HUES48 (cell line): ENCODE measurements at regions not wholly inside any gene's neighbourhood (a gene's known extent, or its start where the extent isn't known, plus 50 kb on each side); places are given as distances from the start of the nearest gene placed in this dataset.

ENCODE experiments used
- H3K27ac ChIP-seq: one replicate; pipeline ENCODE4 v1.7.0; 2013; ENCODE audit warnings: low read depth, low read length, inconsistent platforms
- H3K27me3 ChIP-seq: 2 replicates; pipeline ENCODE4 v1.6.1; 2013; ENCODE audit warnings: mild to moderate bottlenecking, low read length; ENCODE audit not compliant: control insufficient read depth, insufficient read depth
- H3K36me3 ChIP-seq: 2 replicates; pipeline ENCODE4 v1.6.1; 2013; ENCODE audit warnings: low read length; ENCODE audit not compliant: control insufficient read depth, insufficient read depth
- H3K4me1 ChIP-seq: 2 replicates; pipeline ENCODE4 v1.6.1; 2013; ENCODE audit warnings: mild to moderate bottlenecking, low read length; ENCODE audit not compliant: control insufficient read depth, insufficient read depth
- H3K4me3 ChIP-seq: 2 replicates; pipeline ENCODE4 v1.5.1; 2013; ENCODE audit warnings: mild to moderate bottlenecking, low read depth, low read length
- H3K9ac ChIP-seq: 2 replicates; pipeline ENCODE4 v1.6.1; 2013; ENCODE audit warnings: mild to moderate bottlenecking, low read depth, low read length, moderate library complexity
- H3K9me3 ChIP-seq: 2 replicates; pipeline ENCODE4 v1.6.1; 2013; ENCODE audit warnings: low read length; ENCODE audit not compliant: control insufficient read depth, insufficient read depth

GRCh38 chr13:58085819-58086218, 454.3 kb downstream of the PCDH17 start:
- no peak overlapping the region for H3K9ac ChIP-seq
- peaks cover 16% of the 10 kb centered on the region for H3K4me1 ChIP-seq
- H3K4me3 ChIP-seq, result no peak overlapping the region
- no peaks in the 10 kb centered on the region for H3K36me3 ChIP-seq
- no peaks in the 10 kb centered on the region for H3K27me3 ChIP-seq
- H3K9me3 ChIP-seq, result no peaks in the 10 kb centered on the region
- no peak overlapping the region for H3K27ac ChIP-seq

- no peaks in the 10 kb centered on the region for H3K36me3 ChIP-seq
- H3K9me3 ChIP-seq, result no peaks in the 10 kb centered on the region
- H3K9ac ChIP-seq, result no peak overlapping the region
- no peaks in the 10 kb centered on the region for H3K27me3 ChIP-seq
- no peak overlapping the region for H3K27ac ChIP-seq
- H3K4me3 ChIP-seq, result no peak overlapping the region
- H3K4me1 ChIP-seq, result no peaks in the 10 kb centered on the region
Measured at GRCh38 chr13:58087566-58087965, 456.0 kb downstream of the PCDH17 start.

DNA sequence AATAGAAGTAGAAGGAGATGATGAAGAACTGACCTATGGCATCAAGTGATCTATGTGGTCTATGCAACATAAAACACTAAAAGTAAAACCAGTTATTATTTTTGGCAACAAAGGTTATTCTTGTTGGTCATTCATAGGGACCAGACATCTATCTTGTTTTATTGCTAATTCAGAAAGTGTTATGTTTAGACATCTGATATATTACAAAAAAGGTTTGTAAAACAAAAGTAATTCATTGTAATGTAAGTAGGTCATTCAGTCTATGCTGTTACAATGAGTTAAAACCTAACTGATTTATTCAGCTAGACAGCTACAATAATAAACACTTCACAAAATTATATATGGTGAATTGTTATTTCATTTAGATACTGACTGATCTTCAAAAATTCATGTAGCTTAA, 461.9 kb downstream of the PCDH17 start:
- Histone ChIP-seq H3K9me3 (no peaks in the 10 kb centered on the region), H3K9ac (no peak overlapping the region), H3K27ac (no peak overlapping the region), H3K36me3 (no peaks in the 10 kb centered on the region), H3K4me3 (no peak overlapping the region), H3K27me3 (no peaks in the 10 kb centered on the region), H3K4me1 (no peaks in the 10 kb centered on the region)

DNA sequence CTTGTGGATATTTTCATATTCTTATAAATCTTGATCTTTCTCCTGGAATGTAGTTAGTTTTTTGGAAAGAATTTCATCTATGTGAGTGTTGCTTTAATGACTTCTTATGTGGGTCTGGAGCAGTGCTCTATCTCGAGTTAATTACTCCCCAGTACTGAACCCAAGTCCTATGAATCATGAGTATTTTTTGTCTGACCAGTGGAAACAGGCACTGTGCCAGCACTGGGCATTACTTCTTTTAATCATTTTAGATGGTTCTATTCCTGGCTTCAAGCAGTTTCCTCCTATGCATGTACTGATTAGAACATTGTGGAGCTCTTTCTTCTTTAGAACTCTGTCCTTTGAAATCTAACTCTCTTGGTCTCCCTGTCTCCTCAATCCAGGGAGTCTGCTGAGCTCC, 466.3 kb downstream of the PCDH17 start:
- Histone ChIP-seq H3K9me3 (no peaks in the 10 kb centered on the region), H3K9ac (no peak overlapping the region), H3K4me1 (no peaks in the 10 kb centered on the region), H3K27me3 (no peaks in the 10 kb centered on the region), H3K27ac (no peak overlapping the region), H3K4me3 (no peak overlapping the region), H3K36me3 (no peaks in the 10 kb centered on the region)

DNA sequence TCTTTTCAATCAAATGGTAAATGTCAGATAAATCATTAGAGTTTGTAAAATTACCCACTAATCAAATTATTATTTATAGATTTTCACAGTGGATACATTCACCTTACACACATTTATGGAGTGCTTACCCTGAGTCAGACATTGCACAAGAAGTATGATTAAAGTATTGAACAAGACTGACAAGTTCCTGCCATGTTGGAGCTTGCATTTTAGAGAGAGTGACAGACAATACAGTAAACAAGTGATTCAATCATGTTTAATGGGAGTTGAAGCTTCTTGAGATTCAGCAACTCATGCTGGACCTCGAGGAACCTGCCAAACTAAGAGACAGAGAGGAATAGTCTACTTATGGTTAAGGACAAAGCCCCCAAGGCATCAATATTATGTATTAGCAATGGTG, 487.8 kb downstream of the PCDH17 start:
- H3K4me1 ChIP-seq, result no peaks in the 10 kb centered on the region
- no peaks in the 10 kb centered on the region for H3K27me3 ChIP-seq
- no peaks in the 10 kb centered on the region for H3K9me3 ChIP-seq
- H3K4me3 ChIP-seq, result no peak overlapping the region
- H3K36me3 ChIP-seq, result no peaks in the 10 kb centered on the region
- no peak overlapping the region for H3K9ac ChIP-seq
- H3K27ac ChIP-seq, result no peak overlapping the region

GRCh38 chr13:58119804-58120203, 488.3 kb downstream of the PCDH17 start:
- Histone ChIP-seq H3K27ac (no peak overlapping the region), H3K36me3 (no peaks in the 10 kb centered on the region), H3K4me1 (no peaks in the 10 kb centered on the region), H3K9me3 (no peaks in the 10 kb centered on the region), H3K4me3 (no peak overlapping the region), H3K27me3 (no peaks in the 10 kb centered on the region), H3K9ac (no peak overlapping the region)

DNA sequence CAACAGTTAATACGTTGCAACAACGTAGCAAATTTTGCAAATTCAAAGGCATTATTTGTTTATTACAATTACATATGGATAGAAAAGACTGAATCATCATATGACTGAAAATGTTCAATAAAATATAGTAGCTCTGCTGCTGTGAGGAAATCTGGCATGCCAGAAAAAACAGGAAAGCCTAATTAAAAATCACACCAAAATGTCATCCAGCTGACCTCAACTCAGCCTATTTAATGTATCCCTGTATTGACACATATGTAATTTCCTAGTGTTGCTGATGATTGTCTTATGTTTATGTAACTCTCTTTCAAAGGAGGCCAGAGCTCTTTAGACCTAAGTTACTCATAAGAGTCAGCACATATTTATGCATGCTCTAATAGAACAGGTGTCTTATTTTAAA, 495.0 kb downstream of the PCDH17 start:
- Histone ChIP-seq H3K36me3 (no peaks in the 10 kb centered on the region), H3K27ac (no peak overlapping the region), H3K9ac (no peak overlapping the region), H3K9me3 (no peaks in the 10 kb centered on the region), H3K4me3 (no peak overlapping the region), H3K4me1 (no peaks in the 10 kb centered on the region), H3K27me3 (no peaks in the 10 kb centered on the region)

GRCh38 chr13:58134012-58134411, 502.5 kb downstream of the PCDH17 start:
- Histone ChIP-seq H3K27ac (no peak overlapping the region), H3K9me3 (no peaks in the 10 kb centered on the region), H3K4me3 (no peak overlapping the region)

GRCh38 chr13:58134525-58134924, 503.0 kb downstream of the PCDH17 start:
- Histone ChIP-seq H3K27me3 (no peaks in the 10 kb centered on the region), H3K9me3 (no peaks in the 10 kb centered on the region), H3K9ac (no peak overlapping the region), H3K27ac (no peak overlapping the region), H3K4me3 (no peak overlapping the region), H3K36me3 (no peaks in the 10 kb centered on the region), H3K4me1 (no peaks in the 10 kb centered on the region)

More at GRCh38 chr13:58134012-58134411, 502.5 kb downstream of the PCDH17 start:
- Histone ChIP-seq H3K4me1 (no peaks in the 10 kb centered on the region), H3K9ac (no peak overlapping the region), H3K27me3 (no peaks in the 10 kb centered on the region), H3K36me3 (no peaks in the 10 kb centered on the region)

DNA sequence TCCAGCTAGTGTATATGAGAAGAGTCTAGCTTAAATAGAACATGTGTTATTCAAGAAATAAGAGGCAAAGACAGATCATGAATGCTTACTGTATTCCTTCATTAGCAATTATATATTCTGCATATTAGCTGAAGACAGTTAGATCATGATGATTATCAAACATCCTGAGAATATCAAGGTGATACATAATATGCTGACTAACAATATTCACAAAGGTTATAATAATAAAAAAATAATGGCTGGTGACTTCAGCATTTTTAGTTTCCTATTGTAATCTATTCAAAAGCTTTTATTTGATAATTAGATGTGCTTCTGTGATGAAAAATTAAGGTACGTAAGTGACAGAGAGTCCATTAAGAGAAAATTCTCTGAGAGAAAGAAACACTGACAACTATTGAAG, 511.4 kb downstream of the PCDH17 start:
- Histone ChIP-seq H3K36me3 (no peaks in the 10 kb centered on the region), H3K4me1 (no peaks in the 10 kb centered on the region), H3K9me3 (peaks cover 24% of the 10 kb centered on the region), H3K9ac (no peak overlapping the region), H3K27ac (no peak overlapping the region), H3K4me3 (no peak overlapping the region), H3K27me3 (no peaks in the 10 kb centered on the region)

DNA sequence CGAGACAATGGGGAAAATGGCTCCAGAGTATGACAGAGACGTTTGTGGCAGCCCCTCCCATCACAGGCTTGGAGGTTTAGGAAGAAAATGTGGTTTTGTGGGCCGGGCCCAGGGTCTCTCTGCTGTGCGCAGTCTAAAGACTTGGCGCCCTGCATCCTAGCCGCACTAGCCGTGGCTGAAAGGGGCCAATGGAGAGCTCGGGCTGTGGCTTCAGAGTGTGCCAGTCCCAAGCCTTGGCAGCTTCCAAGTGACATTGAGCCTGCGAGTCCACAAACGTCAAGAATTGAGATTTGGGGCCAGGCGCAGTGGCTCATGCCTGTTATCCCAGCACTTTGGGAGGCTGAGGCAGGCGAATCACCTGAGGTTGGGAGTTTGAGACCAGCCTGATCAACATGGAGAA, 513.1 kb downstream of the PCDH17 start:
- peaks cover 24% of the 10 kb centered on the region for H3K9me3 ChIP-seq
- H3K4me1 ChIP-seq, result no peaks in the 10 kb centered on the region
- no peaks in the 10 kb centered on the region for H3K36me3 ChIP-seq
- H3K27me3 ChIP-seq, result no peaks in the 10 kb centered on the region
- H3K9ac ChIP-seq, result no peak overlapping the region
- no peak overlapping the region for H3K4me3 ChIP-seq
- no peak overlapping the region for H3K27ac ChIP-seq

GRCh38 chr13:58151452-58151851, 519.9 kb downstream of the PCDH17 start:
- Histone ChIP-seq H3K9me3 (no peaks in the 10 kb centered on the region), H3K27ac (no peak overlapping the region), H3K9ac (no peak overlapping the region), H3K4me1 (no peaks in the 10 kb centered on the region), H3K4me3 (no peak overlapping the region), H3K27me3 (no peaks in the 10 kb centered on the region), H3K36me3 (no peaks in the 10 kb centered on the region)
